HG03175 (cell line): ENCODE measurements at regions not wholly inside any gene's neighbourhood (a gene's known extent, or its start where the extent isn't known, plus 50 kb on each side); places are given as distances from the start of the nearest gene placed in this dataset.

Experiments
- ATAC-seq: cut with Tn5 transposase; IDR thresholded peaks from one replicate; pipeline ENCODE4 v1.9.1; 2021; ENCODE audit warnings: mild to moderate bottlenecking, moderate library complexity; ENCODE audit not compliant: unreplicated experiment

- ATAC-seq: no peak
These were observed 811.2 kb downstream of the TYW1 start for GRCh38 chr7:67807826-67808225.

- no peak for ATAC-seq
These were observed 813.0 kb downstream of the TYW1 start for GRCh38 chr7:67809586-67809985.

- no peak for ATAC-seq
These were observed 817.1 kb downstream of the TYW1 start for GRCh38 chr7:67813621-67814292.

- no peak for ATAC-seq
These were observed 820.8 kb downstream of the TYW1 start for GRCh38 chr7:67817481-67817880.

- no peak for ATAC-seq
These were observed 824.5 kb downstream of the TYW1 start for GRCh38 chr7:67821116-67821515.

- ATAC-seq: no peak
These were observed 826.7 kb downstream of the TYW1 start for GRCh38 chr7:67823345-67823744.

- no peak for ATAC-seq
These were observed 828.7 kb downstream of the TYW1 start for GRCh38 chr7:67825356-67825755.

- ATAC-seq: no peak
These were observed 845.3 kb downstream of the TYW1 start for GRCh38 chr7:67841896-67842295.

GRCh38 chr7:67842571-67842970 is 845.9 kb downstream of the TYW1 start:
- ATAC-seq: no peak

GRCh38 chr7:67843001-67843565 is 846.5 kb downstream of the TYW1 start:
- ATAC-seq: no peak

GRCh38 chr7:67843615-67844014 is 847.0 kb downstream of the TYW1 start:
- ATAC-seq: no peak

- no peak for ATAC-seq
These were observed 850.6 kb downstream of the TYW1 start for GRCh38 chr7:67847092-67847787.

GRCh38 chr7:67854221-67855178 is 857.9 kb downstream of the TYW1 start:
- no peak for ATAC-seq

- ATAC-seq: no peak
These were observed 858.7 kb downstream of the TYW1 start for GRCh38 chr7:67855322-67855721.

- ATAC-seq: no peak
These were observed 859.4 kb downstream of the TYW1 start for GRCh38 chr7:67856046-67856445.

GRCh38 chr7:67857698-67858097 is 861.1 kb downstream of the TYW1 start:
- no peak for ATAC-seq

- ATAC-seq: no peak
These were observed 862.3 kb downstream of the TYW1 start for GRCh38 chr7:67858931-67859330.

GRCh38 chr7:67863911-67864310 is 867.3 kb downstream of the TYW1 start:
- no peak for ATAC-seq

GRCh38 chr7:67866054-67866453 is 869.4 kb downstream of the TYW1 start:
- no peak for ATAC-seq

- ATAC-seq: no peak
These were observed 870.2 kb downstream of the TYW1 start for GRCh38 chr7:67866812-67867211.

GRCh38 chr7:67870396-67870795 is 873.8 kb downstream of the TYW1 start:
- no peak for ATAC-seq
